Peyer's patch (tissue), 4 donors: ENCODE measurements at regions not wholly inside any gene's neighbourhood (a gene's known extent, or its start where the extent isn't known, plus 50 kb on each side); places are given as distances from the start of the nearest gene placed in this dataset.

ENCODE experiments used
- POLR2A ChIP-seq, 2 donors: fragments of 450-650 bp; IDR thresholded peaks; one replicate each; pipeline ENCODE4 v1.5.1; 2017; ENCODE audit warnings: antibody characterized with exemption in 2 of 2, mild to moderate bottlenecking in 2 of 2, moderate library complexity in 2 of 2
- TF ChIP-seq, protein P1 (sequence below), 6 experiments: fragments of 450-650 bp in 4 of 6; fragments of 200-600 bp in 2 of 6; sonication (generic) in 1 of 6; IDR thresholded peaks; one replicate each; pipeline ENCODE4 v1.5.1; 2017 to 2019; ENCODE audit warnings: antibody characterized with exemption in 6 of 6, mild to moderate bottlenecking in 3 of 6, moderate library complexity in 1 of 6

DNA sequence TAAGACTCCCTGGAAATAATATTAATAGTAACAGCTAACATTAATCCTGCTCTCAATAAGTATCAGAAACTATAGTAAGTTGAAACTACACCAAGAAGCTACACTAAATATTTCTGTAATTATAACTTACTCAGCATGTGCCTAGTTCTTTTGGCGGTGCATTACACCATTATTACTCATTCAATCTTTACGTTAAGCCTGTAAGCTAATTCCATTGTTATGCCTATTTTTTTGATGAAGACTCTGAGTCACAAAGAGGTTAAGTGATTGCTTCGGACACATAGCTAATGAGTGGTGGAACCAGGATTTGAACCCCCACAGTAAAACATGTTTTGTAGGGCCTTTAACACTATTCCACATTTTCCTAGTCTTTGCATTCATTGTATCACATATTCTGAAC, 111.6 kb downstream of the RASSF10 start:
- TF ChIP-seq, protein P1, sequence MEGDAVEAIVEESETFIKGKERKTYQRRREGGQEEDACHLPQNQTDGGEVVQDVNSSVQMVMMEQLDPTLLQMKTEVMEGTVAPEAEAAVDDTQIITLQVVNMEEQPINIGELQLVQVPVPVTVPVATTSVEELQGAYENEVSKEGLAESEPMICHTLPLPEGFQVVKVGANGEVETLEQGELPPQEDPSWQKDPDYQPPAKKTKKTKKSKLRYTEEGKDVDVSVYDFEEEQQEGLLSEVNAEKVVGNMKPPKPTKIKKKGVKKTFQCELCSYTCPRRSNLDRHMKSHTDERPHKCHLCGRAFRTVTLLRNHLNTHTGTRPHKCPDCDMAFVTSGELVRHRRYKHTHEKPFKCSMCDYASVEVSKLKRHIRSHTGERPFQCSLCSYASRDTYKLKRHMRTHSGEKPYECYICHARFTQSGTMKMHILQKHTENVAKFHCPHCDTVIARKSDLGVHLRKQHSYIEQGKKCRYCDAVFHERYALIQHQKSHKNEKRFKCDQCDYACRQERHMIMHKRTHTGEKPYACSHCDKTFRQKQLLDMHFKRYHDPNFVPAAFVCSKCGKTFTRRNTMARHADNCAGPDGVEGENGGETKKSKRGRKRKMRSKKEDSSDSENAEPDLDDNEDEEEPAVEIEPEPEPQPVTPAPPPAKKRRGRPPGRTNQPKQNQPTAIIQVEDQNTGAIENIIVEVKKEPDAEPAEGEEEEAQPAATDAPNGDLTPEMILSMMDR (IDR thresholded peaks at IDR 0.05), result no peak
- TF ChIP-seq POLR2A (IDR thresholded peaks at IDR 0.05), result no peak
